ENCODE measurements at regions not wholly inside any gene's neighbourhood (a gene's known extent, or its start where the extent isn't known, plus 50 kb on each side); places are given as distances from the start of the nearest gene placed in this dataset.

- Histone ChIP-seq H3K79me2 (ENCODE audit: insufficient read depth, low read depth) (no peaks in the 10 kb centered on the region), H3K4me3 (IDR thresholded peaks at IDR 0.05; ENCODE audit: insufficient read depth, low read depth, low read length) (no peak overlapping the region), H3K4me2 (no peak overlapping the region), H3K36me3 (ENCODE audit: insufficient read depth) (no peaks in the 10 kb centered on the region), H3K27ac (no peak overlapping the region), H3K9ac (no peak overlapping the region), H3K27me3 (ENCODE audit: insufficient read depth, low read depth) (no peaks in the 10 kb centered on the region), H3K4me1 (ENCODE audit: low read depth, poor library complexity, severe bottlenecking) (no peaks in the 10 kb centered on the region), H4K20me1 (ENCODE audit: insufficient read depth) (no peaks in the 10 kb centered on the region), H2AFZ (ENCODE audit: low read depth) (no peak overlapping the region)
- TF ChIP-seq CTCF (conservative IDR thresholded peaks at IDR 0.05; ENCODE audit: low read depth, low read length), result no peak
These were observed 80.3 kb upstream of the DPH5 start for GRCh38 chr1:101105877-101106276.

GRCh38 chr1:101102426-101103156, 77.0 kb upstream of the DPH5 start:
- Histone ChIP-seq H3K36me3 (ENCODE audit: insufficient read depth) (no peaks in the 10 kb centered on the region), H3K4me1 (ENCODE audit: low read depth, poor library complexity, severe bottlenecking) (no peaks in the 10 kb centered on the region), H2AFZ (ENCODE audit: low read depth) (no peak overlapping the region), H3K4me3 (IDR thresholded peaks at IDR 0.05; ENCODE audit: insufficient read depth, low read depth, low read length) (no peak overlapping the region), H3K27ac (no peak overlapping the region), H3K9ac (no peak overlapping the region), H3K4me2 (no peak overlapping the region), H3K79me2 (ENCODE audit: insufficient read depth, low read depth) (no peaks in the 10 kb centered on the region), H3K27me3 (ENCODE audit: insufficient read depth, low read depth) (no peaks in the 10 kb centered on the region), H4K20me1 (ENCODE audit: insufficient read depth) (no peaks in the 10 kb centered on the region)
- no peak for TF ChIP-seq CTCF (conservative IDR thresholded peaks at IDR 0.05; ENCODE audit: low read depth, low read length)

GRCh38 chr1:101101360-101101759, 75.8 kb upstream of the DPH5 start:
- no peaks in the 10 kb centered on the region for H3K27me3 ChIP-seq (ENCODE audit: insufficient read depth, low read depth)
- H3K79me2 ChIP-seq (ENCODE audit: insufficient read depth, low read depth), result no peaks in the 10 kb centered on the region
- no peak for TF ChIP-seq CTCF (conservative IDR thresholded peaks at IDR 0.05; ENCODE audit: low read depth, low read length)
- H4K20me1 ChIP-seq (ENCODE audit: insufficient read depth), result no peaks in the 10 kb centered on the region
- H3K9ac ChIP-seq, result no peak overlapping the region
- no peak overlapping the region for H3K27ac ChIP-seq
- H3K4me1 ChIP-seq (ENCODE audit: low read depth, poor library complexity, severe bottlenecking), result no peaks in the 10 kb centered on the region
- H3K36me3 ChIP-seq (ENCODE audit: insufficient read depth), result no peaks in the 10 kb centered on the region
- no peak overlapping the region for H2AFZ ChIP-seq (ENCODE audit: low read depth)
- no peak overlapping the region for H3K4me2 ChIP-seq
- H3K4me3 ChIP-seq (IDR thresholded peaks at IDR 0.05; ENCODE audit: insufficient read depth, low read depth, low read length), result no peak overlapping the region

- no peak overlapping the region for H3K4me3 ChIP-seq (IDR thresholded peaks at IDR 0.05; ENCODE audit: insufficient read depth, low read depth, low read length)
- no peaks in the 10 kb centered on the region for H3K36me3 ChIP-seq (ENCODE audit: insufficient read depth)
- no peaks in the 10 kb centered on the region for H3K27me3 ChIP-seq (ENCODE audit: insufficient read depth, low read depth)
- H3K4me2 ChIP-seq, result no peak overlapping the region
- no peak overlapping the region for H2AFZ ChIP-seq (ENCODE audit: low read depth)
- no peaks in the 10 kb centered on the region for H4K20me1 ChIP-seq (ENCODE audit: insufficient read depth)
- no peak overlapping the region for H3K9ac ChIP-seq
- no peaks in the 10 kb centered on the region for H3K79me2 ChIP-seq (ENCODE audit: insufficient read depth, low read depth)
- no peak overlapping the region for H3K27ac ChIP-seq
- no peak for TF ChIP-seq CTCF (conservative IDR thresholded peaks at IDR 0.05; ENCODE audit: low read depth, low read length)
- no peaks in the 10 kb centered on the region for H3K4me1 ChIP-seq (ENCODE audit: low read depth, poor library complexity, severe bottlenecking)
These were observed 75.1 kb upstream of the DPH5 start for GRCh38 chr1:101100674-101101073.

Data from KMS-11 (cell line).